HG02943 (cell line): ENCODE measurements at regions not wholly inside any gene's neighbourhood (a gene's known extent, or its start where the extent isn't known, plus 50 kb on each side); places are given as distances from the start of the nearest gene placed in this dataset.

Source experiments
- ATAC-seq: cut with Tn5 transposase; IDR thresholded peaks from one replicate; pipeline ENCODE4 v1.9.1; 2021; ENCODE audit warnings: mild to moderate bottlenecking, low read depth, moderate library complexity; ENCODE audit not compliant: unreplicated experiment

GRCh38 chr1:38623529-38623928 is 236.0 kb downstream of the RRAGC start:
- ATAC-seq = no peak

- ATAC-seq = no peak
Observed at GRCh38 chr1:38622197-38622596, 237.4 kb downstream of the RRAGC start.

- ATAC-seq = no peak
Observed at GRCh38 chr1:38616846-38617245, 242.7 kb downstream of the RRAGC start.

GRCh38 chr1:38615680-38616079 is 243.9 kb downstream of the RRAGC start:
- no peak for ATAC-seq

- ATAC-seq = no peak
Observed at GRCh38 chr1:38614861-38615260, 244.7 kb downstream of the RRAGC start.

GRCh38 chr1:38613996-38614395 is 245.6 kb downstream of the RRAGC start:
- no peak for ATAC-seq

GRCh38 chr1:38612951-38613350 is 246.6 kb downstream of the RRAGC start:
- ATAC-seq = no peak

GRCh38 chr1:38611664-38612211 is 247.8 kb downstream of the RRAGC start:
- ATAC-seq = no peak

GRCh38 chr1:38609166-38610025 is 250.2 kb downstream of the RRAGC start:
- ATAC-seq = no peak

GRCh38 chr1:38608202-38608864 is 251.2 kb downstream of the RRAGC start:
- ATAC-seq = no peak

- ATAC-seq = no peak
Observed at GRCh38 chr1:38607526-38607925, 252.0 kb downstream of the RRAGC start.

- ATAC-seq = no peak
Observed at GRCh38 chr1:38605063-38605462, 254.5 kb downstream of the RRAGC start.

GRCh38 chr1:38603907-38604306 is 255.7 kb downstream of the RRAGC start:
- ATAC-seq = no peak

GRCh38 chr1:38600905-38601304 is 258.7 kb downstream of the RRAGC start:
- no peak for ATAC-seq

GRCh38 chr1:38600286-38600685 is 259.3 kb downstream of the RRAGC start:
- no peak for ATAC-seq

- ATAC-seq = no peak
Observed at GRCh38 chr1:38598118-38598517, 261.5 kb downstream of the RRAGC start.

- ATAC-seq = no peak
Observed at GRCh38 chr1:38589036-38589435, 270.5 kb downstream of the RRAGC start.

- no peak for ATAC-seq
Observed at GRCh38 chr1:38587766-38588165, 271.8 kb downstream of the RRAGC start.

- ATAC-seq = no peak
Observed at GRCh38 chr1:38586993-38587646, 272.5 kb downstream of the RRAGC start.

- no peak for ATAC-seq
Observed at GRCh38 chr1:38585971-38586370, 273.6 kb downstream of the RRAGC start.

GRCh38 chr1:38585460-38585859 is 274.1 kb downstream of the RRAGC start:
- ATAC-seq = no peak
